Testis (tissue), 2 donors: ENCODE measurements at regions not wholly inside any gene's neighbourhood (a gene's known extent, or its start where the extent isn't known, plus 50 kb on each side); places are given as distances from the start of the nearest gene placed in this dataset.

ENCODE experiments used
- POLR2A ChIP-seq: fragments of 450-650 bp; IDR thresholded peaks from one replicate; pipeline ENCODE4 v1.6.1; 2017; ENCODE audit warnings: antibody characterized with exemption, mild to moderate bottlenecking, moderate library complexity
- TF ChIP-seq, protein P1 (sequence below), 3 experiments: fragments of 450-650 bp in 2 of 3; fragments of 200-600 bp in 1 of 3; sonication (generic) in 1 of 3; IDR thresholded peaks; one replicate each; pipeline ENCODE4 v1.5.1; 2016 to 2019; ENCODE audit warnings: antibody characterized with exemption in 3 of 3, mild to moderate bottlenecking in 2 of 3, moderate library complexity in 1 of 3

DNA sequence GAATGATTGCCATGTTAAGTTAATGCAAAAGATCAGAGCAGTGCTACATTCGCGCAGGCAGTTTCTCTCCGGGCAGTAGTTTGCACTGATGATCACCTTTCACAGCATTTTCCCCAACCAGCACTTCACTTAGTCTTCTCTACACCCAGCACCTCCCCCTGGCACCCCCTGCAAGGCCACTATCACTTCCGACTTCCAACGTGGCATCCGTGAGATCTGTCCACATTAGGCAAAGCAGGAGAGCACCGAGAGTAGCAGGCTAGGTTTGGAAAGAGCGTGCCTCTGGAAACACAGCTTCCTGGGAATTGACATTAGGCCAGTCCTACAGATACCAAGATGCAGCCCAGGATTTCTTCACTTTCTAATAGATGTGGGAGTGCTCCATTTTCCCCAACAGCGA is 180.2 kb upstream of the CDIN1 start:
- TF ChIP-seq, protein P1, sequence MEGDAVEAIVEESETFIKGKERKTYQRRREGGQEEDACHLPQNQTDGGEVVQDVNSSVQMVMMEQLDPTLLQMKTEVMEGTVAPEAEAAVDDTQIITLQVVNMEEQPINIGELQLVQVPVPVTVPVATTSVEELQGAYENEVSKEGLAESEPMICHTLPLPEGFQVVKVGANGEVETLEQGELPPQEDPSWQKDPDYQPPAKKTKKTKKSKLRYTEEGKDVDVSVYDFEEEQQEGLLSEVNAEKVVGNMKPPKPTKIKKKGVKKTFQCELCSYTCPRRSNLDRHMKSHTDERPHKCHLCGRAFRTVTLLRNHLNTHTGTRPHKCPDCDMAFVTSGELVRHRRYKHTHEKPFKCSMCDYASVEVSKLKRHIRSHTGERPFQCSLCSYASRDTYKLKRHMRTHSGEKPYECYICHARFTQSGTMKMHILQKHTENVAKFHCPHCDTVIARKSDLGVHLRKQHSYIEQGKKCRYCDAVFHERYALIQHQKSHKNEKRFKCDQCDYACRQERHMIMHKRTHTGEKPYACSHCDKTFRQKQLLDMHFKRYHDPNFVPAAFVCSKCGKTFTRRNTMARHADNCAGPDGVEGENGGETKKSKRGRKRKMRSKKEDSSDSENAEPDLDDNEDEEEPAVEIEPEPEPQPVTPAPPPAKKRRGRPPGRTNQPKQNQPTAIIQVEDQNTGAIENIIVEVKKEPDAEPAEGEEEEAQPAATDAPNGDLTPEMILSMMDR (IDR thresholded peaks at IDR 0.05): no peak
- no peak for TF ChIP-seq POLR2A
